Head of caudate nucleus (tissue), 42 donors: ENCODE measurements at regions not wholly inside any gene's neighbourhood (a gene's known extent, or its start where the extent isn't known, plus 50 kb on each side); places are given as distances from the start of the nearest gene placed in this dataset.

Source experiments
- DNase-seq, 42 donors: peaks; one replicate each; pipeline versions ENCODE4 v3.0.0 to v3.0.0-alpha.2; 2020 to 2021; ENCODE audit warnings: mixed read lengths in 7 of 42
- intact Hi-C: fragments of 100-400 bp; cut with DNase I; formaldehyde crosslinking; loops from one replicate; pipeline ENCODE4 v1.15.0; 2022

GRCh38 chr10:128386816-128387604, 260.8 kb upstream of the MKI67 start:
- intact Hi-C loops: no loop called here
- no peak for DNase-seq

DNA sequence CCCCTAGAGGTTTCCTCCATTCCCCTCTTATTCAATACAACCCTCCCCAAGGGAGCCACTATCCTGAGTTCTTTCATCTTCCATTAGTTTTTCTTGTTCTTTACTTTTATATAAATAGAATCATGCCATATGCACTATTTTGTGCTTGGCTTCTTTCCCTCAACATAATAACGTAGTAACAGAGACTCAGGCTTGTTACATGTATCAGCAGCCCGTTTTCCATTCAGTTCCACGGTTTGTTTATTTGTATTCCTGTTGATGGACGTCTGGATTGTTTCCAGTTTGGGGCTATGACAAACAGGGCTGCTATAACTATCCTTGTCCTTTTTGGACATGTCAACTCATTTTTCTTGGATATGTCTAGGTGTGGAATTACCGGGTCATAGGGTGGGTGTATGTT, 264.4 kb upstream of the MKI67 start:
- intact Hi-C loops: no loop called here
- DNase-seq: no peak

GRCh38 chr10:128393546-128393945, 267.3 kb upstream of the MKI67 start:
- no peak for DNase-seq
- intact Hi-C loops: no loop called here

GRCh38 chr10:128398118-128398517, 271.9 kb upstream of the MKI67 start:
- DNase-seq: no peak
- intact Hi-C loops: no loop called here

DNA sequence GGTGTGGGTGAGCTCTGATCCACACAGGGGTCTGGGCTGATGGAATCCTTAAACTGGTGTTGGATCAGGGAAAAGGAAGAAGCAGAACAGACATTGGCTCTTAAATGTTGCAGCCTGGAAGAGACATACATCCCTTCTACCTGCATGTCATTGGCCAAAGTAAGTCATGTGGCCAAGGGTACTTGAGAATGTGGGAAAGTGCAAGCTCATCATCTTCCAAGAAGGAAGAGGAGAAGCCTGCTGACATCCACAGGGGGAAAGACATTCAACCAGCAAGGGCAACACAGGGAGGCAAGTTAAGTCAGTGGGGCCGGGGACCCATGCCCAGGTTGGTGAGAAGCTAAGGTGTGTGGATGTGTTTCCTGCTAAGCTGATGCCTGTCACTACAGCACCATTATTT, 272.8 kb upstream of the MKI67 start:
- DNase-seq: no peak
- intact Hi-C loops: no loop called here

DNA sequence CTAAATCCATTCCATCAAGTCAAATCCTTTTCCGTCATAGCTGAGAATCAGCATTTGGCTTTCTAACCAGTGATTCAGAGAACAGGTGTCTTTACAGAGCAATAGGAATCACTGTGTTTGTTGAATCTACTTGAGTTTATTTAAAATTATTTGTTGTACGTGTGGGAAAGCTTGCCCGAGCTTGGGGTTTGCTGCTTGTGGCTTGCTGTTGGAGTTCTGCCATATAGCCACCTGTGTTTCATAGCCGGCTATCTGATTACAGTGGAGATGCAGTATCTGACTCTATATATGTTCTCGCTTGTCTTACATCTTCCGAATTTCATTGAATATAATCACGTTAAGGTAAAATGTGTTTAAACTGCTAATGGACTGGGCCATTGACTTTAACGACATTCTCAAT, 274.3 kb upstream of the MKI67 start:
- DNase-seq: no peak
- intact Hi-C loops: no loop called here

- DNase-seq: no peak
- intact Hi-C loops: no loop called here
Observed at GRCh38 chr10:128405450-128405849, 279.2 kb upstream of the MKI67 start.

- intact Hi-C loops: no loop called here
Observed at GRCh38 chr10:128411643-128412042, 285.4 kb upstream of the MKI67 start.

GRCh38 chr10:128414568-128414967, 288.3 kb upstream of the MKI67 start:
- peak in 1 of 42 donors; percentile 27 for DNase-seq
- intact Hi-C loops: no loop called here

More at GRCh38 chr10:128411643-128412042, 285.4 kb upstream of the MKI67 start:
- peak in 1 of 42 donors; percentile 10 for DNase-seq

- peak in 2 of 42 donors; percentile 5 to 28 for DNase-seq
- intact Hi-C loops: no loop called here
Observed at GRCh38 chr10:128416231-128416630, 290.0 kb upstream of the MKI67 start.

GRCh38 chr10:128417826-128418225, 291.6 kb upstream of the MKI67 start:
- peak in 1 of 42 donors; percentile 10 for DNase-seq
- intact Hi-C loops: no loop called here

DNA sequence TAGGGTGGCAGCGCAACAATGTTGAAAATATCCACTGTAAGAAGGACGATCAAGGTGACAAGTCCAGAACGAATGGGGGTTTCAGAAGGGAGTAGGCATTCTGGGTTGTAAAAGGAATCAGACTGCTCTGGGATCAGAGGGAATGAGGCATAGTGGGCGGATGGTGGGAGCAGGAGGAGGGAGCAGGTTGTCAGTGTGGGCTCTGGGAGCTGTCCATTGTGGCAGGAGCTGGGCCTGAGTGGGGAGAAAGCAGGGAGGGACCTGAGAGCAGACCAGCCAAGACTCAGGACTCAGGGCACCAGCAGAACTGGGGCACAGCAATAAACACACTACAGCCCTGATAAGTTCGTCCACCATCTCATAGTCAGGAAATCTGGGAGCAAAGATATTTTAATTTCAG, 292.6 kb upstream of the MKI67 start:
- intact Hi-C loops: no loop called here

DNA sequence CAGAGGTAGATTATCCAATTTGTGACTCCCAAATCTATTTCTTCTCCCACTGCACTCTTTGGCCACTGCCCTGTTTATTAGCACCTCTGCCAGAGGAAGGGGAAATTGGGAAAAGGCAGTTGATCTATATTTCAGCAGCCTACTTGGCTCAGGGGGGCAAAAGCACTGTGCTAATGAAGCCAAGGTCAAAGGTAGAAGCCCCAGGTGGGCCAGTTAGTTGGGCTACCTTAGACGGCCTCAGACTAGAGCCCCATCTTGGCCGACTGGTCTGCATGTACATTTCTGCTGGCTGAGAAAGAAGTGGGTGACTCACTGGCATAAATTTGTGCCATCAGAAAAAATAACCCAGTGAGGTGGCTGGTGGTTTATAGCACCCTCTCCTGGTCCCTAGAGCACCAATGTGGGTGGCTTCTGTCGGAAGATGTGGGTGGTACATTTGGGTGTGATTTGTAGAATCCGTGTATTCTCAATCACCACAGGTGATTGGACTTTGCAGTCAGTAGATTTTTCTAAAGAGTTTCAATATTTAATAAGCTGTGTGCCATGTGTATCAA, 293.3 kb upstream of the MKI67 start:
- DNase-seq: peak in 1 of 42 donors; percentile 13
- intact Hi-C loops: no loop called here

More for the DNA sequence above, 292.6 kb upstream of the MKI67 start:
- peak in 2 of 42 donors; percentile 12 to 18 for DNase-seq

DNA sequence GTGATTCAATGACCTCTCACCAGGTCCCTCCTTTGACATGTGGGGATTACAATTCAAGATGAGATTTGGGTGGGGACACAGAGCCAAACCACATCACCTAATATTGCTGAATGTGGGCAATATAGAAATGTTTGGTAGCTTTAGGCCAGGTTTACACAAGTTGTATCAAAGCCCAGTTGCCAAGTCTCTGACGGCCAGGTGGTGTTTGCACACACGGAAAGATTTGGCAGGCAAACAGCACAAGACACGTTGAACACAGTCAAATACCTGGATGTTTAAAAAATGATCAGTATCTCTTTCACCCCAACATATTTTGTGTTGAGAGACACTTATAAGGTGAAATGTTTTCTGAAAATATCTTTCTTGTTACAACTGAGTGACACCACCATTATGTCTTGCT, 294.4 kb upstream of the MKI67 start:
- peak in 1 of 42 donors; percentile 25 for DNase-seq
- intact Hi-C loops: no loop called here

GRCh38 chr10:128421371-128422160, 295.3 kb upstream of the MKI67 start:
- intact Hi-C loops: no loop called here
- peak in 1 of 42 donors; percentile 4 for DNase-seq

DNA sequence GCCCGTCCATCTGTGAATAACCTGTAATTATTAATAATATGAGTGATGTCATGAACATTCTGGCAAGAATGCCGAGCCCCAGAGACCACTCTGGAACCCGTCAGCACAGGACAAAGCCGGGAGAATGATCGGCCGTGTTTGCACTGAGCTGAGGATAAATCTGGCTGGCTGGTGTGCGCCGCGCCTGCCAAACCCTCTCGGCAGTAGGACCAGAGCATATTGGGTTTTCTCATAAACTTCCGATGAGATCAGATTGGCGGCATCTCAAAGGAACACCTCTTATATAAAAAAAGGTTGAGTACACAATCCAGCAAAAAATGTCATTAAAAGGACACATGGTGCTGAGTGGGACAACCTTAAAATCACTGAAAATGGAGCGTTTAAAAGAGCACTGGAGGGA, 296.0 kb upstream of the MKI67 start:
- no peak for DNase-seq

DNA sequence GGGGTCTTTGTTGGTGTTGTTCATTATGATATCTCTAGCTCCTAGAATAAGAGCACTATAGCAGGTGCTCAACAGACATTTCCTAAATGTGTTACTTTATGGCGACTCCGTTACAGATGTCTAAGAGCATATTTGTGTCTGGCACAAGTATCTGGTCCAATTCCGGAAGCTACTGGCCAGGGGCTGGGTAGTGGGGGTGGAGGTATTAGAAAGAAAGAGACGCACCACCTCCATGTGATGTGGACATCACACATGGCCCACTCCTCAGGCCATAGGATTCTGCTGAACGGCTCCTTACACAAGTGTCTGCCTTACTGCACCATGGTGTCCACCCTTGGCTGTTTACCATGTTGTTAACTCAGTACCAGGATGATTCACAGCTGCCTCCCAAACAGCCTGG, 296.8 kb upstream of the MKI67 start:
- intact Hi-C loops: no loop called here
- DNase-seq: peak in 1 of 42 donors; percentile 2

More for the DNA sequence above, 296.0 kb upstream of the MKI67 start:
- intact Hi-C loops: no loop called here

GRCh38 chr10:128429321-128429720, 303.1 kb upstream of the MKI67 start:
- intact Hi-C loops: no loop called here
- DNase-seq: no peak

GRCh38 chr10:128429835-128430513, 303.8 kb upstream of the MKI67 start:
- DNase-seq: no peak
- intact Hi-C loops: no loop called here
